Thyroid gland (tissue), 4 donors: ENCODE measurements at regions not wholly inside any gene's neighbourhood (a gene's known extent, or its start where the extent isn't known, plus 50 kb on each side); places are given as distances from the start of the nearest gene placed in this dataset.

ENCODE experiments used
- POLR2A ChIP-seq, 2 donors: fragments of 450-650 bp; IDR thresholded peaks; one replicate each; pipeline ENCODE4 v1.6.1; 2017; ENCODE audit warnings: antibody characterized with exemption in 2 of 2, mild to moderate bottlenecking in 2 of 2, moderate library complexity in 1 of 2
- TF ChIP-seq, protein P1 (sequence below), 6 experiments: fragments of 200-600 bp in 3 of 6; fragments of 450-650 bp in 3 of 6; sonication (generic) in 3 of 6; IDR thresholded peaks; one replicate each; pipeline ENCODE4 v1.5.1; 2016 to 2019; ENCODE audit warnings: antibody characterized with exemption in 6 of 6, mild to moderate bottlenecking in 2 of 6, inconsistent platforms in 1 of 6, moderate library complexity in 1 of 6

DNA sequence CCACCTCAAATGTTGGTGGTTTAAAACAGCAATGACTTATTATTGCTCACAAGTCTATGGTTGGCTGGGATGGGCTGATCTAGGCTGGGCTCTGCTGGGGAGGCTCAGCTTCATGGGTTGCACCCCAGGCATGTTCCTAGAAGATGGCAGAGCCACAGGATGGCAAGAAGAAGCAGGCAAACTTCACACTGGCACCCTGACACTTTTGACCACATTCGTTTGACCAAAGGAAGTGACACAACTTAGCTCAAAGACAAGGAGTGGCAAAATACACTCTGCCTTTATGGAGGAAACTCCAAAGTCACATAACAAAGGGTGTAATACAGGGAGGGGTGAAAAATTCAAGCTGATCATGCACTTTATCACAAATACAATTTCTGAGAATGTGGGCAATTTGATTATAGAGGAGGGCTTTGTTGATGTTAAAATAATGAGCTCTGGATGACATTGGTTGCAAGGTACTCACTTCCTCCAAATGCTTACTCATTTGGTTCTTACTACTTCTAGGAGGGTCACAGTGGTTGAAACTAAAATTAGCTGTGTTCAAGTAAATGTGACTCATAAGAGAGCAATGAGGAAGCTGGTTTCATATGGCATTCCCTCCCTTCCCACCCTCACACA is 249.2 kb upstream of the RPS6KA3 start:
- TF ChIP-seq, protein P1, sequence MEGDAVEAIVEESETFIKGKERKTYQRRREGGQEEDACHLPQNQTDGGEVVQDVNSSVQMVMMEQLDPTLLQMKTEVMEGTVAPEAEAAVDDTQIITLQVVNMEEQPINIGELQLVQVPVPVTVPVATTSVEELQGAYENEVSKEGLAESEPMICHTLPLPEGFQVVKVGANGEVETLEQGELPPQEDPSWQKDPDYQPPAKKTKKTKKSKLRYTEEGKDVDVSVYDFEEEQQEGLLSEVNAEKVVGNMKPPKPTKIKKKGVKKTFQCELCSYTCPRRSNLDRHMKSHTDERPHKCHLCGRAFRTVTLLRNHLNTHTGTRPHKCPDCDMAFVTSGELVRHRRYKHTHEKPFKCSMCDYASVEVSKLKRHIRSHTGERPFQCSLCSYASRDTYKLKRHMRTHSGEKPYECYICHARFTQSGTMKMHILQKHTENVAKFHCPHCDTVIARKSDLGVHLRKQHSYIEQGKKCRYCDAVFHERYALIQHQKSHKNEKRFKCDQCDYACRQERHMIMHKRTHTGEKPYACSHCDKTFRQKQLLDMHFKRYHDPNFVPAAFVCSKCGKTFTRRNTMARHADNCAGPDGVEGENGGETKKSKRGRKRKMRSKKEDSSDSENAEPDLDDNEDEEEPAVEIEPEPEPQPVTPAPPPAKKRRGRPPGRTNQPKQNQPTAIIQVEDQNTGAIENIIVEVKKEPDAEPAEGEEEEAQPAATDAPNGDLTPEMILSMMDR (IDR thresholded peaks at IDR 0.05), result no peak
- TF ChIP-seq POLR2A (IDR thresholded peaks at IDR 0.05), result no peak
